ENCODE measurements at regions not wholly inside any gene's neighbourhood (a gene's known extent, or its start where the extent isn't known, plus 50 kb on each side); places are given as distances from the start of the nearest gene placed in this dataset.

DNA sequence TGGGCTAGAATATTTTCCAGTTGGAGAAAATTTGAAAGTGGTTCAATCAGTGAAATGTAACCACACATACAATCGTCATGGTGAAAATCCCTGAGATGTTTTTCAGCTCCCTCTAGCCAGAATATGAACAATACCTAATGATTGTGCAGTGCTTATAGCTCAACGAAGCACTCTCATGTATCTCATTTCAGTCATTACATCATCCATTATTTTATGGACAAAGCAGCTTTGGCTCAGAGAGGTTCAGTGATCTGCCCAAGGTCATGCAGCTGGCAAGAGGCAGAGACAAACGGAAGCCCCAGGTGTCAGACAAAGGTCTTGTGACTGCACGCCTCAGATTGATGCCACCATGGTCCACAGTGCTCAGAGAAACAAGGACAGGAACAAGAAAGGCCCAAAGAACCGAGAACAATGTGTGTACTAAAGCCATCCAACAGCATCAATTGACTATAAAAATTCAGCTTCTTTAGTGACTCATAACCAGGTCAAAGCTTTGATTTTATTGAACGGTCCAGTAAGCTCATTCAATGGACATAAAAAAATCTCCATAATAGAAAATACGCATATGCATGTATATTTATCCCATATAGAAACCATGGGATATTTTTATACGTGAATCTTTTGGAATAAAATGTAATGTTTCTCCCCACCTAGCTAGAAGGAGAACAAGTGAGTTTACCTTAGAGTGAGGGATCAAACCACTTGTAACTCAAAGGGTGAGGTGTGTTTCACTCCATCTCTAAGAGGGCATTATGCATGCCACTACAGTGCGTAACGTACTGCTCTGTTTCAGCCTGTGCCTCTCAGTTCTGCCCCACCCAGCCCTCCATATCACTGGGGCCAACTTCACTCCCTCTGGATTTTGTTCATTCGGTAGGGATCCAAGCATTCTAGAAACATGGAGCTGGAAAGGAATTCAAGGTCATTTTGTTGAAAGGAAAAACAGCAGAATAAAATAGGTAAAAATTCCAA is 141.8 kb downstream of the GRIN2B start:
- DNase-seq, result no peak

DNA sequence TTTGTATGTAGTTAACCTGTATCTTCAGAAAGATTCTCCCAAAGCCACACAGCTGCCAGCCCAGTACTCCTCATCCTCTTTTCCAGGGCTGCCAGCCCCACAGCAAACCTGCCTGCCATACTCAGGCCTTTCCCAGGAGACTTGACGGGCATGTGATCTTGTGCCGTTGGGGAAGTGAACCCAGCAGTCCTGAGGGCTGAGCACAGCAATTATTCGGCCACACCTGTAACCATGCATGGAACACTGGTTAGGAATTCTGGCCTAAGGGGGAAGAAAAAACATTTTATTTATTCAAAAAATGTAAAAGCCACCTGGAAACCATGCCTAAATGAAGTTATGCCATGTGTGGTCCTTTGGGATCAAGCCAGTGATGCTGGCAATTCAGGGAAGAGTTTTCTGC is 145.3 kb downstream of the GRIN2B start:
- DNase-seq, result no peak

DNA sequence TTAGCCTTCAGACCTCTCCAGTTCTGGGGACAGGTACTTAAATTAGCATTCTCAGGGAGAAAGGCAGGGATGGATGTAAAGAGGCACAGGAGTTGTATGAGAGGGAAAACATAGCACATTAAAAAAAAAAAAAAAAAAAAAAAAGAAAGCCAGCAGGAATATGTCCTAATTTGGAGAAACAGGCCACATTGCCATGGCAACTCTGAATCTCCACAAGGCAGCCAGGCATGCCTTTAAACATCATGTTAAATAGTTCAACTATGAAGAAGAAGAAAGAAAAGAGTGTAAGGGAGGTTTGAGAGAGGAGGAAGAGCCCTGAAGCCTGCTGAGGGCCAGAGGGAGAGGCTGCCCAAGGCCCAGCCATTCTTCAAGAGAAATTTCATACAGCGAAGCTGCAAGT is 145.8 kb downstream of the GRIN2B start:
- no peak for DNase-seq

DNA sequence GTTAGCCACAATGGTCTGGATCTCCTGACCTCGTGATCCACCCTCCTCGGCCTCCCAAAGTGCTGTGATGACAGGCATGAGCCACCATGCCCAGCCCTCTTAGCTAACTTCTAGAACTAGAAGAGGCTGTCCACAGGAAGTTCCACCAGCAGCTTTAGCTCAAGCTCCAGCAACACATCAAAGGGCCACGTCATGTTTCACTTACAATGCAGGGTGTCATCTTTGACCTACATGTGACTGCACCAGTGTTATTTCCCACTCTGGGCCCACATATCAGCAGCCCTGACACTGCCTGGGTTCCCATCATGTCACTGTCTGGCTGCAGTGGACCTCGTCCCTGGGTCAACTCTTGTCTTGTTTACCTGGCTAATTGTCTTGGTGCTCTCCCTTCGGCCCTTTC is 147.2 kb downstream of the GRIN2B start:
- DNase-seq, result no peak

DNA sequence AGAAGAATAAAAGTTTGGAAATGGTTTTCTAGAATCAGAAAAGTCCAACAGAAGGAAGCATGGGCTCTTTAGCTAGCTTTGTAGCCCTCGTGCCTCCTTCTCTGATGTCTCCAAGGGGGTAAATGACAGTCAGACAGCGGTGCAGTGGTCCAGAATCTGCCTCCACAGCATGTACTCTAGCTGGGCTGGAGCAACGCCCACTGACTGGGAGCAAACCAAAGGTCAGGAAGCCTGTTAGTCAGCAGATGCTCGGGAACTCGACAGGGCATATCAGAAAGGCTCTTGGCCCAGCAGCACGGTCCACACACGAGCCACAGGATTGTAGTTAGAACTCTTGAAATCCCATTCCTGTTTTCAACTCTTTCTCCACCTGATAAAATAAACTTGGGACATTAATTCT is 164.3 kb downstream of the GRIN2B start:
- DNase-seq, result no peak

DNA sequence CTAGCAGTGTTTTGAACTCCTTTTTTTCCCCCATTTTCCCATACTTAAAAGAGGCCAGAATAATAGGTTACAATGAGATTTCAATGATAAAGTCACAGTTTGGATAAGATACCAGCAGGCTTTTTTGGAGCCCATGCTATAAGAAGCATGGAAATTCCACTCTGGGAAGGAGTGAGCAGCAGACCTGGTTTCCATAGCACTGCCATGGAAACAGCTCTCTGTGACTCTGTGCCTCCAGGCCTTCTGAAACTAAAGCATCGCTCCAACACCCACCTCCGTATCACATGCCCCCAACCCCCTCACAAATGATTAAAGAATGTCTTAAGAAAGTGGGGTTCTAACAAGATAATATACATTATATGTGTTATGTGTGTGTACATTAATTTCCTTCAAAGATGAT is 165.0 kb downstream of the GRIN2B start:
- no peak for DNase-seq

DNA sequence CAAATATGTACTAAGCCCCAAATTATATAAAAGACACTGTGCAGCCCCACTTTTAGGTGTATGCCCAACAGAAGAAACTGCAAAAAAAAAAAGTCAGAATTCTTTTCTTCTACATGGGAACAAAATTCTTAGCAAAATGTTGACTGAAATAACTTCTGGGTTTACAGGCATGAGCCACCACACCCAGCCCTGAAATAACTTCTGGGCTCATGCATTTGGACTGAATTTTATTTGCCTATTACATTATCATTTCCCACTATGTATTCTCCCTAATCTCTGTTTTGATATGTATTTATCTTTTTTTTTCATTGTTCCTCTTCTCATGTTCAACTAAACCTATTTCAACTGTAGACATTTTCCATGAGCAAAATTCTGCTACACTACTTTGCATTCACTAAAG is 169.2 kb downstream of the GRIN2B start:
- DNase-seq, result no peak

DNA sequence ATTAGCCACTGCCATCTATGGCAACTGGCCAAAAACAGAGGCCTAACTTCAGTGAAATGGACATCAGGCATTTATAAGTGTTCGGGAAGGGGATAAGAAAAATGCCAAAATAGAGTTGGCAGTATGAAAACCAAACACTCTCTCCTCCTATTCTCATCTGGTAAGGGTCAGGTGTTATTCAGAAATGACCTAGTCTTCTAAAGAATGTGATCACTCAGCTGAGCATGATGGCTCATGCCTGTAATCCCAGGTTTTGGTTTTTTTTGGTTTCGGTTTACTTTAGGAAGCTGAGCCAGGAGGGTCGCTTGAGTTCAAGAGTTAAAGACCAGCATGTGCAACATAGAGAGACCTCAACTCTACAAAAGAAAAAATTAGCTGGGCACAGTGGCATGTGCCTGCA is 170.3 kb downstream of the GRIN2B start:
- no peak for DNase-seq

DNA sequence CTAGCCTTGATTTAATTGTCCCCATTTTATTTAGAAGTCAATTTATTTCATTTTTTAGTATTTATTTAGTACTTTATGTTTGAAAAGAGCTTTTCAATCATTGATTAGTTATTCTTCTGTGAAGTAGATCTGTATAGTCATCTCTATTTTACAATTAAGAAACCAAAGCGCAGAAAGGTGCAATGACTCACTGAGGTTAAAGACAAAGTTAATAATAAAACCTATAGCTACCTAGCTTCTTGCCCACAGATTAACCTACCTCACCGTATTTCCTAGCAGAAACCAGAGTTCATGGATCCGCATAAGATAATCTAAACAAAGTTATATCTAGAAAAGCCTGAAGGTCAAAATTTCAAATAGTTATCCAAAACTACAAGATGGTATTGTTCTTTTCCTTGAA is 176.4 kb downstream of the GRIN2B start:
- DNase-seq, result no peak

DNA sequence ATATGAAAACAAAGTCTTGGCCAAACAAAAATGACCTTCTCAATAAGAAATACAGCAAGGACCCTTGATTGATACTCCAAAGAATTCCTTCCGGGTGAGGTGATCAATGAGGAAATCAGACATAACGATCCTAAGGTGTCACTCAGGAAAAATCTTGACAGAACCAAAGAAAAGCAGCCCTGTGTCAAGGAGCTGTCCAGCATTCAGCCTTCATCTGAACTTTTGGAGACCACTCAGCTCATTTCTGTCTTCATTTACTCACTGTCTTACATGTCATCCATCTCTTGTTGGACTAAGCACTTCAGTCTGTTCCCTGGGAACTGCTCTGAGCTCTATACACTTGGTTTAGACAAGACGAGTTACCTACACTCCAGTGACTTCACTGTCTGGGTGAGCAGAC is 179.9 kb downstream of the GRIN2B start:
- DNase-seq, result no peak

DNA sequence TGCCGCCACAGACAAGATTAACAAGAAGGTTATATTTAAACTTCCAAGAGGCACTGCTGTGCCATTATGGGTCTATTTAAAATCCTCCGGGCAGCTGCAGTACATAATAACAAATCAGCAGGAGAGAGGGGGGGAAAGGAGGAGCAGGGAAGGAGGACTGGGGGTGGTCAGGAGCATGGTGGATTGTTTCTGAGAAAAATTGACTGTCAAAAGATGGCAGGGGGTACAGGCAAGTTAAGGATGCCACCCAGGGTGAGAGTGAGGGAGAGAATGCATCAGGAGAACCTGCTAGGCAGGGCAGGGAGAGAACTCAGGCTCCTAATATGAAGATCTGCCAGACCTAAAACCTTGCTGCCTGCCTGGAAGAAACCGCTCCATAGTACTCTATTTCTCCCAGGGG is 181.8 kb downstream of the GRIN2B start:
- DNase-seq, result no peak

DNA sequence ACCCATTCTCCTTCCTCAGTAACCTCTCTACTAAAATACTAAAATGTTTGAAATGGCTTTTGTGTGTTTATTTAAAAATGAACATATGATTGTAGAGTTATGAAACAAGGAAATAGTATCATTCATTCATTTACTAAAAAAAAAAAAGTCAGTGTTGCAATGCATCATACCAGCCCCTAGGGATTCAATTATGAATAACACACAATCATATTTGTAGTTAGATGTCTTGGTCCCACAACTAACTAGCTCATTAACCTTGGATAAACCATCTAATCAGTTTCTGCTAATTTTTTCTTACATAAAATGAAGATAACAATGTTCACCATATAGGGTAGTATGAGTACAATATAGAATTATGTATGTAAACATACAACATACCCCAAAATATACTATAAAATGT is 183.2 kb downstream of the GRIN2B start:
- no peak for DNase-seq

DNA sequence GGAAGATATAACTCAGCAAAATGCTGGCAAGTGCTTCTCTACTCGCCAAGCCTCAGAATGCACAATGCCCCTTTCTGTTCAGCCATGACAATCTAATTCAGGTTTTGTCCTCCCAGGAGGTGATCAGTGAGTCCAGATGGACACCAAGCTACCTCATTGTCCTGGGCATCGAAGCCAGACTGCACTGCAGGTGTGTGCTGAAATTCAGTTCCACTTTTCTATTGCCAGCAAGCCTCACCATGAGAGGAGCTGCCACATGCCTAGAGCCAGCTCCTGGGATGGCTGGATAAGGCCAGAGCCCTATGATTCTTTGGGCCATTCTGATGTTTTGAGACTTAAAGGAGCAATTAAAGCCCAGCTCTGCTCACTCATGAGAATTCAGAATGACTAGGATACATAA is 186.7 kb downstream of the GRIN2B start:
- DNase-seq, result no peak

DNA sequence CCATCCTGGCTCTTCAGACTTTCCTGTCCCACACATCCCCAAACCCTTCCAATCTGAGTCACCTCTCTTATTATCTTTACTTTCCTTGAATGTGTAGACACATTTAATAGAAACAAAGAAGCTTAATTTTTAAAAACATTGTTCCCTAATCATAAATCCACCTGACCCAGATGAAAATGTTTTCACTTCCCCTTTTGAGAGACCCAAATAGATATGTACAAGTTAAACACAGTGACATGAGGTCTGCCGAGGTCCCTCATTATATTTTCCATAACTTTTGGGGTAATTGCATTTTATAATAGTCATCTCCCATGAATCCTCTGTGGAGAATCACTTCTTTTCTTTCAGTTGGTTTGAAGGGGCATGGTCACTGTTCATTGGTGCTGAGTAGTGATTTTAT is 191.1 kb downstream of the GRIN2B start:
- DNase-seq, result no peak

DNA sequence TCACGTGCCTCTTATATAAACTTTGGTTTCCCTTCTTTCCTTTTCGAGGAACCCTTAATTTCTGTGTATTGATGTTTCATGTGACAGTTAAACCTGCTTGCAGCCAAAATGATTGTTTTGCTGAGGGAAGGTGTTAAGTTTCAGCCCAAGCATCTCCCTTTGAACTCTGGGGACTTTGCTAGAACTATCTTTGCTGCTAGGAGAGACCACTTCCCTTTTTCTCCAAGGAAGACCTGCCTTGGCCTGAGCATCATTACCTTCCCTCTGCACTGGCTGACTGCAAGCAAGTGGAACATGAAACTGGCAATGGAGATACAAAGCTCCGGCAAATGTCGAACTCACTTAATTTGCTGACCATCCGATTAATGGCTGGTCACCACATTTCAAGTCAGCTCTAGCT is 192.8 kb downstream of the GRIN2B start:
- DNase-seq, result no peak

DNA sequence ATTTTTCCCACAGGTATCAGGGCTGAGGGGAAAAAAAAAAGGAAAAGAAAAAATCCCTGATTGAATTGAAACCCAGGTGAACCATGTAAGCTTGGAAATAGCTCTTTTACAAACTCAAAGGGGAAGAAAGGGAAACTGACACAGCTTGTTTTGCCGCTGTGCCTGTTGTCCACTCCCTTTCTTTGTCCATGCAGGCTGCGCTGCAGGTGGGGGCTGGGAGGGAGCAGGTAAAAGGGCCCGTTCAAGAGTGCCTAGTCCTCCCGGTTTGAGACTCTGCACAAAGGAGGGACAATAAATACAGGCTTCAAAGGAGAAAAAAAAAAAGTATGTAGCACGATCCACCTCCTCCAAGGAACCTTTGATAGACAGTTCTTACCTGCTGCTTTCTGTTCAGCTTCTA is 194.8 kb downstream of the GRIN2B start:
- no peak for DNase-seq

DNA sequence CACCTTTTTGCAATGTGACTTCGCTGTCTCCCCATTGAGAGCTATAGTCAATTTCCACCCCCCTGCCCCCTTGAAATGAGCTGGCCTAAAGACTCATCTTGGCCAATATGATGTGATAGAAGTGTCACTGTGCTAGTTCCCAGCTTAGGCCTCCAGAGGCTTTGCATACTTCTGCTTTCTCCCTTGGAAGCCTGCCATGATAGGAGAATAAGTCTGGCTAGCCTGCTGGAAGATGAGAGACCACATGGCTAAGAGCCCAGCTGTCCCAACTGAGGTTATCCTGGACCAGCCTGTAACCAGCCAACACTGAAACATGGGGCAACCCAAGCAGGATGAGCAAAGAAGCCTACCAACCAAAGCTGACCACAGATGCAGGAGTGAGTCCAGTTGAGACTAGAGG is 196.9 kb downstream of the GRIN2B start:
- DNase-seq, result peak; percentile 0 to 6

DNA sequence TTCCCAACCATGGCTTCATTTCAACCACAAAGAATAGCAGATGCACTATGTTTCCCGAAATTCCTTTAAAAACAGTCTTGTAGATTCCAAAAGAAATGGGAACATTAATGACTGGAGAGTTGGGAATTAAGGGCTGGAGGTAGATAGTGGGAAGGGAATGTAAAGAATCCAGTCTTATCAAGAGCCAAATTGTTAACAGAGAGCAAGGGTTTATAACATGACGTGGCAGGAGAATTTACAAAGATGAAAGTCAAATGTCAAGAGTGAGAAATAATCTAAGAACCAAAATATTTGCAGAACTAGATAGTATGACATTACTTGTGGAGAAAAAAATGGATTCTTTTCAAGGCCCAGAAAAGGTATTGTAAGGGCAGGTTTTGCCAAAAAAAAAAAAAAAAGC is 200.9 kb downstream of the GRIN2B start:
- no peak for DNase-seq

DNA sequence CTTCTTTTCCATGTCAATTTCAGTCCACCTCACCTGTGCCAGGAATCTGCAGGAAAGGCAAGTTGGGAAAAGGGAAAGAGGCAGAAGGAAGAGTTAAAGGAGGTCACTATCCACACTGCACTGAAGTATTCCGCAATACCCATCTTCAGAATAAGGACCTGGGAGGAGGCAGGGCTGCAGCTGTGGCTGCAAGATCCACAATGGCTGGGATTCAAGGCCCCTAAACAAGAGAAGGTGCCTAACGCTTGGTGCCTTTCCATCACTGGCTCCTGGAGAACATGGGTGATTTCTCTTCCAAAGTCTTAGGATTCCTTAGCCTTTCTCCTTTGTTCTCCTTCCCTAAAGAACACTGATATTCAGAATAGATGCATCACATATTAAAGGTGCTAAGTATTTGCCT is 204.0 kb downstream of the GRIN2B start:
- no peak for DNase-seq

DNA sequence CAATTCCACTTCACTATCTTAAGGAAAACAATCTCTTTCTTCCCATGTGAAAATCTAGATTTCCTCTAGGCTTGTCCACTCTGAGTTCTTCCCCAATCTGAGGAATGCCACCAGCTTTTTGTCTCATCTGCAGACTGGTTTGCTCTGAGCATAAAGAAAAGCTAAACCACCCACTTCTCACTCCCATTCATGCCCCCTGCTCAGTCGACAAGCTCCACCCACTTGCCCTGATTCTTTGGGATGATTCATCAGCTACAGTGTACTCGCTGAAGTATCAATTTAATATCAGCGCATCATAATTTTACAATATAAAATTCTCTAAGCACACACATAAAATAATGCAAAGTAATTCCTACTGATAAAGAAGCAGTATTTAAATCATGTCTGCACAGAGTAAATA is 209.1 kb downstream of the GRIN2B start:
- no peak for DNase-seq

DNA sequence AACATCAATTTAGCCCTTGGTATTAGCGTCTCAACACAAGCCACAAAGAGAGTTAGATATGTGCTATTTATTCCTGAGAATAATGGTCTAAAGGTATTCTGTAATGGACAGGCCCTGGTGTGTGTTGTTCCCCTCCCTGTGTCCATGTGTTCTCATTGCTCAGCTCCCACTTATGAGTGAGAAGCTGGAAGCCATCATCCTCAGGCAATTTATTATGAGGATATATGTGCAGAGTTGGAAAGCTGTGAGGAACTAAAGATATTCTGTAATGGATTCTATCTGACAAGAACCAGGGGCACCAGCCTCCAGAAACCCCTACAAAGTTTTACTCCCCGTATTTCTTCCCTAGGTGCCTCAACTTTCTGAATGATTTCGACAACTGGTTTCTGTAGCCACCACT is 210.8 kb downstream of the GRIN2B start:
- DNase-seq, result no peak

DNA sequence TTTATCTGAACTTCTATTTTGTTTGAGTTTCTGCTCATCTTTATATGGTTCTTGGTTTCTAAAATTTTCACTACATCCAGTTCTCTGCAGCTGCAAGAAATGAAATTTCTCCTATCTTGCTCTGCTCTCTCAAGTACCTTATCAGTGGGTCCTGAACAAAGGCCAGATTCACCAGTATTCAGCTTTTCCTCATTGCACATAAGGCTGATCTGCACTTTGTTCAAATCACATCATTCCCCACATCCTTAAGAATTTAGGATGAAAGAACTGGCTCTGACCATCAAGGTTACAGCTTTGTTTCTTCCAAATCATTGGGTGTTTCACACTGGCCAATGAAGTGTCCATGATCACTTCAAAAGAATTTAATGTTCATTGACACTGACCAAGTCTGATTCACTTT is 211.4 kb downstream of the GRIN2B start:
- no peak for DNase-seq

DNA sequence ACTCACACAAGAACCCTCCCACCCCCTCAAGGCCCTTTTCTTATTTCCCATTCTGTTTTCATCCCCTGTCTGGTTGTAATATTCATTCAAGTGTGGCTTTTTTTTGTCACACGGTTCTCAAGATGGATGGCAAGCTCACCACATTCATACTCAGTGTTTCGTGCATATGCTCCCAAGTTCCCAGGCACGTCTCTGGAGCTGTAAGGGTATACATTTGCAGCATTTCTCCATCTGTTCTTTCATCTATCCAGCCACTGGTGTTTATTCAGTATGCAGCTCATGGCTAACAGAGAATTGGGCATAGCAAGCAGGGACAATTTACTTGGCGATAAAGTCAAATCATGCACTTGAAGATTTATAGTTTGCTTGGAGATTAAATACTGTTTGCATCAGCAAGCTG is 212.1 kb downstream of the GRIN2B start:
- DNase-seq, result no peak

DNA sequence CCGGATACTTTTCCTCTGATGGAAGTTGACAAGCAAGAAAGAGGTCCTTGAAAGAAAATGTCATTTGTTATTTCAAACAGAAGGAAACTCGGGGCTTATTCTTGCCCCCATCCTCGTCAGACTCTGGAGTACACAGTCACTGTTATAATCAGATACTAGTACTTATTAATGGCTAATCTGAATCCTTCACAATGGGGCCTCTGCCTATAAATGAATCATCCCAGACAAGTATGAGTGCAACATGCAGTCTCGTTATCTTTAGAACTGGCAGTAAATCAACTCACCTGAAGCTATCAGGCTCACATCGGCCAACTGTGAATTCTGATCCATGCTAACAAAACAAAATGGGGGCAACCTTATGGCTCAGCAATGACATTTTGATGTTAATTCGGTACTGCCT is 216.7 kb downstream of the GRIN2B start:
- DNase-seq, result no peak

DNA sequence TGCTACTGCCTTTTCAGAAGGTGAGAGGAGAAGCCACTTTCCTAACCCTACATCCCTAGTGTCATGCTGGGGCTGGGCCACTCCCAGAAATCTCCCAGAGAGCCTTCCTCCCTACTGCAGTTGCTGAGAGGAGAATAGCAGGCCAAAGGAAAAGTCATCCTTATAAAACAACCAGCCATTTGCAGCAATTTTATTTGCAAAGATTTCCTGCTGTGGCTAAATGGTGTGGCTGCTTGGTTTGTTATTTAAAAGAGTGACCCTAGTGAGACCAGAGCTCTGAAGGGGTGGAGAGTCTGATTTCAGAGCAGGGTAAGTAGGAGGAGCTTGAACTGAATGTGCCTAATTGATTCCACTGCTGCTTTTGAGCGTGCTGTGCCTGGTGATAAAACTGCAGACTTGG is 232.0 kb downstream of the GRIN2B start:
- no peak for DNase-seq

All from Kasumi-1 (cell line).